Liver (tissue), 3 donors: ENCODE measurements at regions not wholly inside any gene's neighbourhood (a gene's known extent, or its start where the extent isn't known, plus 50 kb on each side); places are given as distances from the start of the nearest gene placed in this dataset.
"Not testable (repeated sequence)": the region's sequence is repeated elsewhere in the genome, so short reads cannot be mapped to it uniquely, and the experiment has no call there.

Experiments used
- CTCF ChIP-seq: fragments of 150-350 bp; IDR thresholded peaks from 2 replicates; pipeline ENCODE4 v1.5.1; 2017; ENCODE audit warnings: improper control_type of control experiment, low read depth, low read length; ENCODE audit not compliant: missing input control
- EGR1 ChIP-seq, 2 donors: IDR thresholded peaks; 2 replicates each; pipeline ENCODE4 v1.6.1; 2016 to 2018; ENCODE audit warnings: antibody characterized with exemption in 2 of 2, low read depth in 2 of 2
- GABPA ChIP-seq, 2 donors: IDR thresholded peaks in 1 of 2; conservative IDR thresholded peaks in 1 of 2; 2 replicates each; pipeline ENCODE4 v1.6.1; 2016; ENCODE audit warnings: antibody characterized with exemption in 2 of 2, mild to moderate bottlenecking in 1 of 2, moderate library complexity in 1 of 2
- JUND ChIP-seq, 2 donors: IDR thresholded peaks; 2 replicates each; pipeline ENCODE4 v1.6.1; 2016; ENCODE audit warnings: antibody characterized with exemption in 2 of 2
- MAX ChIP-seq: IDR thresholded peaks from 2 replicates; pipeline ENCODE4 v1.6.1; 2016; ENCODE audit warnings: antibody characterized with exemption
- REST ChIP-seq: IDR thresholded peaks from 2 replicates; pipeline ENCODE4 v1.6.1; 2016; ENCODE audit warnings: antibody characterized with exemption, mild to moderate bottlenecking
- RXRA ChIP-seq, 2 donors: IDR thresholded peaks; 2 replicates each; pipeline ENCODE4 v1.6.1; 2017 to 2018; ENCODE audit warnings: antibody characterized with exemption in 2 of 2, mild to moderate bottlenecking in 1 of 2
- SP1 ChIP-seq: IDR thresholded peaks from 2 replicates; pipeline ENCODE4 v1.6.1; 2018; ENCODE audit warnings: antibody characterized with exemption, mild to moderate bottlenecking
- TAF1 ChIP-seq: conservative IDR thresholded peaks from 2 replicates; pipeline ENCODE4 v1.6.1; 2016; ENCODE audit warnings: antibody characterized with exemption, mild to moderate bottlenecking
- YY1 ChIP-seq: IDR thresholded peaks from 2 replicates; pipeline ENCODE4 v1.6.1; 2016; ENCODE audit warnings: antibody characterized with exemption, mild to moderate bottlenecking
- TF ChIP-seq, protein P1 (sequence below): IDR thresholded peaks from 2 replicates; pipeline ENCODE4 v1.6.1; 2016; ENCODE audit warnings: antibody characterized with exemption
- donor health status: healthy.
- donor health status: healthy.

DNA sequence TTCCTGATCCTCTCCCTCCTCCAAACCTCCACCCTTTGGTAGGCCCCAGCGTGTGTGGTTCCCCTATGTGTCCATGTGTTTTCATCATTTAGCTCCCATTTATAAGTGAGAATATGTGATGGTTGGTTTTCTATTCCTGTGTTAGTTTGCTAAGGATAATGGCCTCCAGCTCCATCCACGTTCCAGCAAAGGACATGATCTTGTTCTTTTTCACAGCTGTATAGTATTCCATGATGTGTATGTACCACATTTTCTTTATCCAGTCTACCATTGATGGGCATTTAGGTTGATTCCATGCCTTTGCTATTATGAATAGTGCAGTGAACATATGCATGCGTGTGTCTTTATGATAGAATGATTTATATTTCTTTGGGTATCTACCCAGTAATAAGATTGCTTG, 420.7 kb downstream of the MIAT start:
- not testable (repeated sequence) for TF ChIP-seq CTCF; SP1; GABPA (IDR thresholded peaks at IDR 0.05 in 1 of 2, conservative IDR thresholded peaks at IDR 0.05 in 1 of 2); RXRA (IDR thresholded peaks at IDR 0.05); EGR1 (IDR thresholded peaks at IDR 0.05; ENCODE audit: low read depth in 2 of 2); TAF1; YY1; MAX; REST; JUND (IDR thresholded peaks at IDR 0.05)
- TF ChIP-seq, protein P1, sequence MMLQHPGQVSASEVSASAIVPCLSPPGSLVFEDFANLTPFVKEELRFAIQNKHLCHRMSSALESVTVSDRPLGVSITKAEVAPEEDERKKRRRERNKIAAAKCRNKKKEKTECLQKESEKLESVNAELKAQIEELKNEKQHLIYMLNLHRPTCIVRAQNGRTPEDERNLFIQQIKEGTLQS: not testable (repeated sequence)
